ENCODE measurements at regions not wholly inside any gene's neighbourhood (a gene's known extent, or its start where the extent isn't known, plus 50 kb on each side); places are given as distances from the start of the nearest gene placed in this dataset.

GRCh38 chr11:122042981-122043380 is 73.0 kb downstream of the BLID start:
- Histone ChIP-seq H3K36me3 (no peaks in the 10 kb centered on the region), H3K27ac (no peak overlapping the region), H3K9me3 (no peaks in the 10 kb centered on the region), H3K4me1 (peaks cover 0 to 6% (median 0%) of the 10 kb centered on the region in 9 donors), H3K4me3 (no peak overlapping the region), H3K27me3 (no peaks in the 10 kb centered on the region)
- 62 to 79% methylated on average over 7 of the region's 7 CpGs for WGBS, 2 donors
- ATAC-seq (no peak), DNase-seq (no peak)
- TF ChIP-seq, protein P1, sequence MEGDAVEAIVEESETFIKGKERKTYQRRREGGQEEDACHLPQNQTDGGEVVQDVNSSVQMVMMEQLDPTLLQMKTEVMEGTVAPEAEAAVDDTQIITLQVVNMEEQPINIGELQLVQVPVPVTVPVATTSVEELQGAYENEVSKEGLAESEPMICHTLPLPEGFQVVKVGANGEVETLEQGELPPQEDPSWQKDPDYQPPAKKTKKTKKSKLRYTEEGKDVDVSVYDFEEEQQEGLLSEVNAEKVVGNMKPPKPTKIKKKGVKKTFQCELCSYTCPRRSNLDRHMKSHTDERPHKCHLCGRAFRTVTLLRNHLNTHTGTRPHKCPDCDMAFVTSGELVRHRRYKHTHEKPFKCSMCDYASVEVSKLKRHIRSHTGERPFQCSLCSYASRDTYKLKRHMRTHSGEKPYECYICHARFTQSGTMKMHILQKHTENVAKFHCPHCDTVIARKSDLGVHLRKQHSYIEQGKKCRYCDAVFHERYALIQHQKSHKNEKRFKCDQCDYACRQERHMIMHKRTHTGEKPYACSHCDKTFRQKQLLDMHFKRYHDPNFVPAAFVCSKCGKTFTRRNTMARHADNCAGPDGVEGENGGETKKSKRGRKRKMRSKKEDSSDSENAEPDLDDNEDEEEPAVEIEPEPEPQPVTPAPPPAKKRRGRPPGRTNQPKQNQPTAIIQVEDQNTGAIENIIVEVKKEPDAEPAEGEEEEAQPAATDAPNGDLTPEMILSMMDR (IDR thresholded peaks at IDR 0.05): no peak
- intact Hi-C loops (cut with DNase I): no loop called here

DNA sequence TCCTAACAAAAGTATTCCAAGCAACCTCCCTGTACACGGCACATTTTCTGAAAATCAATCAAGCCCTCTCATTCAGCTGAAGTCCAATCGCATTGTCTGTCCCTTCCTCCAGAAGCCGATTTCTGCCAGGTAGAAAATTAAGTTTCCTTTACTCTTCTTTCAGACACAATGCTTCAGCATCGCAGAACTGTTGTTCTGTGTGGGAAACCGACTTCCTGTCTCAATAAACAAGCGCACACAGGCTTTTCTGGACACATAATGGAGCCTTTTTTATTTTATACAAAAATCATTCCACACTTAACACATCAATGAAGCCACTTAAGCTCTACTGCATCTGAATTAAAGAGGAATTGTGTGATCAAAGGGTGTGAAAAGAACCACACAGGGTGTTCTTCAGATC is 75.6 kb downstream of the BLID start:
- no peaks in the 10 kb centered on the region for H3K9me3 ChIP-seq
- ATAC-seq (no peak), DNase-seq (no peak)
- H3K36me3 ChIP-seq: no peaks in the 10 kb centered on the region
- H3K4me1 ChIP-seq: peaks cover 0 to 15% (median 9%) of the 10 kb centered on the region in 9 donors
- intact Hi-C loops (cut with DNase I): no loop called here
- H3K27me3 ChIP-seq: no peaks in the 10 kb centered on the region
- TF ChIP-seq, protein P1 (IDR thresholded peaks at IDR 0.05): no peak
- H3K4me3 ChIP-seq: no peak overlapping the region
- WGBS, 2 donors: 31 to 50% methylated on average over 6 of the region's 6 CpGs
- H3K27ac ChIP-seq: no peak overlapping the region

DNA sequence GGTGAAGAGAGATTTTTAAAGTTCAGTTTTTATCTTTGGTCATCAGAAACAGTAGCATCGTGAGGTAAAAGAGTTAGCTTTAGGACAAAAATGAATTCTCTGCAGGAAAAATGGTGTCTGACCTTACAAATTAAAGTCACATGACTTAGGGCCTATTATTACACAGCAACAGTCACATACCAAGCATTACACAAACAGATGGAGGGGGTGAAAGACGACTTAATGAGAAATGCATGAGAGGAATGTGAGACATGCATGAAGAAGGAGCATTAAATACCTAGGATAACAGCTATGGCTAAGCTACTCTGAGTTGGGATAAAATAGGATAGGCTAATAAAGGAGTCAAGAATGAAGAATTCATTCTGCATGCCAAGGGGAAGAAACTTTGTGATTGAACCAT is 77.5 kb downstream of the BLID start:
- DNase-seq (no peak), ATAC-seq (peak in 1 of 8 donors; percentile 48)
- Histone ChIP-seq H3K9me3 (no peaks in the 10 kb centered on the region), H3K4me3 (no peak overlapping the region), H3K4me1 (peaks cover 0 to 22% (median 7%) of the 10 kb centered on the region in 9 donors), H3K27ac (peak overlapping the region in 2 of 10 donors; percentile 9 to 35), H3K36me3 (no peaks in the 10 kb centered on the region), H3K27me3 (no peaks in the 10 kb centered on the region)
- 61 to 74% methylated on average over 2 of the region's 2 CpGs for WGBS, 2 donors
- intact Hi-C loops (cut with DNase I): loop anchor here in 1 of 10 donors (10.0 kb wide), 2 partner anchors 166 to 384 kb away; no protein-coding TSS in a partner anchor
- TF ChIP-seq, protein P1 (IDR thresholded peaks at IDR 0.05): no peak

- intact Hi-C loops (cut with DNase I): loop anchor here in 1 of 10 donors (10.0 kb wide), 2 partner anchors 167 to 383 kb away; no protein-coding TSS in a partner anchor
- no peaks in the 10 kb centered on the region for H3K9me3 ChIP-seq
- no peak overlapping the region for H3K4me3 ChIP-seq
- peak overlapping the region in 2 of 10 donors; percentile 9 to 35 for H3K27ac ChIP-seq
- H3K4me1 ChIP-seq: peaks cover 0 to 22% (median 7%) of the 10 kb centered on the region in 9 donors
- no peaks in the 10 kb centered on the region for H3K36me3 ChIP-seq
- no peak for ATAC-seq
- TF ChIP-seq, protein P1 (IDR thresholded peaks at IDR 0.05): no peak
- no peak for DNase-seq
- no peaks in the 10 kb centered on the region for H3K27me3 ChIP-seq
Measured at GRCh38 chr11:122037911-122038310, 78.1 kb downstream of the BLID start.

Measured in heart right ventricle (tissue), 16 donors.